ENCODE measurements at regions not wholly inside any gene's neighbourhood (a gene's known extent, or its start where the extent isn't known, plus 50 kb on each side); places are given as distances from the start of the nearest gene placed in this dataset.

DNA sequence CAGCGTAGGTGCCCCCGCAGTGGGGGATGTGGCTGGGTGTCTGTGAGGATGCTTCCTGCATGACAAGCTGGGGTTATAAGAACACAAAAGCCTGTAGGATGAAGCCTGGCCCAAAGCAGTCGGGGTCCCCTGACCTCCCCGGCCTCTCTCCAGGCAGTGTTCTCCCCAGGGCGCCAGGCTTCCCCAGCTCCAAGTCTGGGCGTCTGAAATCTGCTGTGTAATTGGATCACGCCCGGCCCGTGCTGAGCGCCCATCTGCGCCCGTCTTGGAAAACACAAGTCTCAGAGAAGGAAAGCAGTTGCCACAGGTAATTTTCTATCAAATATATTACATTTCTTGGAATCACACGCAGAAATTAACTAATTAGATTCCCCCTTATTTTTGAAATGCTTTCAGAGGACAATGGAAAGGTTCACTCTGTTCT lies 233.3 kb downstream of the CTTN start:
- ChIA-PET CTCF (ENCODE audit: low intra/inter-chr PET ratio, low total read pairs) (no interaction called here), POLR2A (no interaction called here)
- H3K36me3 ChIP-seq (replicated peaks in 1 of 2; ENCODE audit: control insufficient read depth in 1 of 2, insufficient read depth in 2 of 2, low read length in 2 of 2): peaks cover 0 to 2% of the 10 kb centered on the region in 2 experiments; a peak in 1 of 5 replicates
- H3K79me2 ChIP-seq (ENCODE audit: insufficient read depth, low read length): peaks cover 3% of the 10 kb centered on the region
- H3K27me3 ChIP-seq (ENCODE audit: control insufficient read depth in 1 of 2, insufficient read depth in 2 of 2, low read length in 2 of 2): no peaks in the 10 kb centered on the region
- no TSS peak for BruUV-seq (replicated peaks)
- no peak overlapping the region for H3K27ac ChIP-seq (ENCODE audit: extremely low read length, insufficient read depth, low read length)
- ATAC-seq: no peak
- TF ChIP-seq ZBTB38 (CRISPR knock-in tag; IDR thresholded peaks at IDR 0.05): no peak
- TF ChIP-seq, protein P1, sequence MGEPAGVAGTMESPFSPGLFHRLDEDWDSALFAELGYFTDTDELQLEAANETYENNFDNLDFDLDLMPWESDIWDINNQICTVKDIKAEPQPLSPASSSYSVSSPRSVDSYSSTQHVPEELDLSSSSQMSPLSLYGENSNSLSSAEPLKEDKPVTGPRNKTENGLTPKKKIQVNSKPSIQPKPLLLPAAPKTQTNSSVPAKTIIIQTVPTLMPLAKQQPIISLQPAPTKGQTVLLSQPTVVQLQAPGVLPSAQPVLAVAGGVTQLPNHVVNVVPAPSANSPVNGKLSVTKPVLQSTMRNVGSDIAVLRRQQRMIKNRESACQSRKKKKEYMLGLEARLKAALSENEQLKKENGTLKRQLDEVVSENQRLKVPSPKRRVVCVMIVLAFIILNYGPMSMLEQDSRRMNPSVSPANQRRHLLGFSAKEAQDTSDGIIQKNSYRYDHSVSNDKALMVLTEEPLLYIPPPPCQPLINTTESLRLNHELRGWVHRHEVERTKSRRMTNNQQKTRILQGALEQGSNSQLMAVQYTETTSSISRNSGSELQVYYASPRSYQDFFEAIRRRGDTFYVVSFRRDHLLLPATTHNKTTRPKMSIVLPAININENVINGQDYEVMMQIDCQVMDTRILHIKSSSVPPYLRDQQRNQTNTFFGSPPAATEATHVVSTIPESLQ (CRISPR knock-in tag; conservative IDR thresholded peaks at IDR 0.05): no peak
- no peak for TF ChIP-seq TOE1 (CRISPR knock-in tag; IDR thresholded peaks at IDR 0.05)
- no peak for TF ChIP-seq ZNF256 (CRISPR knock-in tag; conservative IDR thresholded peaks at IDR 0.05)
- TF ChIP-seq, protein P2, sequence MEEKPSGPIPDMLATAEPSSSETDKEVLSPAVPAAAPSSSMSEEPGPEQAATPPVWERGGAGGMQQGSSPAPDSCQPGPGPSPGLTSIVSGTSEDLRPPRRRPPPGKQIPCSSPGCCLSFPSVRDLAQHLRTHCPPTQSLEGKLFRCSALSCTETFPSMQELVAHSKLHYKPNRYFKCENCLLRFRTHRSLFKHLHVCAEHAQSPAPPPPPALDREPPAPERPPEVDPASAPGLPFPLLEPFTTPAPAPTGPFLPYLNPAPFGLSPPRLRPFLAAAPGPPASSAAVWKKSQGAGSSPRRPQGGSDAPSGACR (CRISPR knock-in tag; IDR thresholded peaks at IDR 0.05): no peak
- TF ChIP-seq IRF2 (CRISPR knock-in tag; IDR thresholded peaks at IDR 0.05): no peak
- TF ChIP-seq, protein P3, sequence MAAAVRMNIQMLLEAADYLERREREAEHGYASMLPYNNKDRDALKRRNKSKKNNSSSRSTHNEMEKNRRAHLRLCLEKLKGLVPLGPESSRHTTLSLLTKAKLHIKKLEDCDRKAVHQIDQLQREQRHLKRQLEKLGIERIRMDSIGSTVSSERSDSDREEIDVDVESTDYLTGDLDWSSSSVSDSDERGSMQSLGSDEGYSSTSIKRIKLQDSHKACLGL (CRISPR knock-in tag; IDR thresholded peaks at IDR 0.05): no peak
- no peak for TF ChIP-seq RFX1 (IDR thresholded peaks at IDR 0.05)
- TF ChIP-seq NCOA2 (CRISPR knock-in tag; IDR thresholded peaks at IDR 0.05): no peak
- TF ChIP-seq TCF7 (IDR thresholded peaks at IDR 0.05; ENCODE audit: low read depth): no peak
- TF ChIP-seq PHF21A (CRISPR knock-in tag; IDR thresholded peaks at IDR 0.05): no peak
- no peak for TF ChIP-seq ZNF557 (CRISPR knock-in tag; IDR thresholded peaks at IDR 0.05)
- no peak for TF ChIP-seq NR2F2 (IDR thresholded peaks at IDR 0.05; ENCODE audit: borderline replicate concordance, low read depth)
- no peak for TF ChIP-seq ZNF253 (CRISPR knock-in tag; IDR thresholded peaks at IDR 0.05; ENCODE audit: borderline replicate concordance)
- no peak for TF ChIP-seq NR2F6 (IDR thresholded peaks at IDR 0.05)
- TF ChIP-seq NR2F6 (CRISPR knock-in tag; IDR thresholded peaks at IDR 0.05): no peak
- TF ChIP-seq ZNF7 (CRISPR knock-in tag; IDR thresholded peaks at IDR 0.05): no peak
- TF ChIP-seq, protein P4, sequence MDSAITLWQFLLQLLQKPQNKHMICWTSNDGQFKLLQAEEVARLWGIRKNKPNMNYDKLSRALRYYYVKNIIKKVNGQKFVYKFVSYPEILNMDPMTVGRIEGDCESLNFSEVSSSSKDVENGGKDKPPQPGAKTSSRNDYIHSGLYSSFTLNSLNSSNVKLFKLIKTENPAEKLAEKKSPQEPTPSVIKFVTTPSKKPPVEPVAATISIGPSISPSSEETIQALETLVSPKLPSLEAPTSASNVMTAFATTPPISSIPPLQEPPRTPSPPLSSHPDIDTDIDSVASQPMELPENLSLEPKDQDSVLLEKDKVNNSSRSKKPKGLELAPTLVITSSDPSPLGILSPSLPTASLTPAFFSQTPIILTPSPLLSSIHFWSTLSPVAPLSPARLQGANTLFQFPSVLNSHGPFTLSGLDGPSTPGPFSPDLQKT (CRISPR knock-in tag; IDR thresholded peaks at IDR 0.05; ENCODE audit: borderline replicate concordance): no peak
- in situ Hi-C loops (cut with HindIII; ENCODE audit: extremely low pct_ligation_motif_present, low pct_unique_long_range_greater_than_20kb) (no loop called here), intact Hi-C loops (cut with micrococcal nuclease; ENCODE audit: unreplicated experiment) (no loop called here)
- no peaks in the 10 kb centered on the region for H3K9me3 ChIP-seq (ENCODE audit: low read length)
- no peak overlapping the region for H2AFZ ChIP-seq (ENCODE audit: low read length)
- 0 out of 2 replicates have a peak, but pooled peaks cover 11% of the 10 kb centered on the region for H4K20me1 ChIP-seq (ENCODE audit: insufficient read depth, low read length)
- no peak for FAIRE-seq
- H3K4me2 ChIP-seq (ENCODE audit: low read depth, low read length): no peak overlapping the region
- no peak for DNase-seq (ENCODE audit: low spot score)
- WGBS (ENCODE audit: low lambda C conversion rate): 96% methylated on average over 13 of the region's 13 CpGs
- peaks cover 21% of the 10 kb centered on the region for H3K4me1 ChIP-seq (ENCODE audit: insufficient read depth, low read length)
- no peak overlapping the region for H3K9ac ChIP-seq (ENCODE audit: insufficient read depth, low read depth, low read length)
- no peak overlapping the region for H3K4me3 ChIP-seq (replicated peaks in 1 of 3; ENCODE audit: insufficient read depth in 1 of 3, low read depth in 2 of 3, low read length in 3 of 3)
